HL-60 (cell line): ENCODE measurements at regions not wholly inside any gene's neighbourhood (a gene's known extent, or its start where the extent isn't known, plus 50 kb on each side); places are given as distances from the start of the nearest gene placed in this dataset.

Experiments
- CTCF ChIP-seq: IDR thresholded peaks from one replicate; pipeline ENCODE4 v1.5.1; 2011; ENCODE audit warnings: low read length, control low read depth, inconsistent platforms; ENCODE audit not compliant: insufficient read depth
- SPI1 ChIP-seq: IDR thresholded peaks from 2 replicates; pipeline ENCODE4 v1.6.1; 2012; ENCODE audit warnings: low read depth, mild to moderate bottlenecking, borderline replicate concordance

- TF ChIP-seq SPI1, result no peak
- no peak for TF ChIP-seq CTCF
Measured at GRCh38 chr6:51349857-51350256, 531.2 kb downstream of the TFAP2B start.
